Subcutaneous abdominal adipose tissue (tissue), 5 donors: ENCODE measurements at regions not wholly inside any gene's neighbourhood (a gene's known extent, or its start where the extent isn't known, plus 50 kb on each side); places are given as distances from the start of the nearest gene placed in this dataset.
"Not testable (repeated sequence)": the region's sequence is repeated elsewhere in the genome, so short reads cannot be mapped to it uniquely, and the experiment has no call there.

Experiments used
- H3K27ac ChIP-seq: one replicate; pipeline ENCODE4 v1.7.0; 2013; ENCODE audit warnings: low read depth, mild to moderate bottlenecking, inconsistent platforms, low read length, moderate library complexity
- H3K27me3 ChIP-seq, 5 donors: one replicate each; pipeline ENCODE4 v1.7.0; 2013; ENCODE audit warnings: low read length in 5 of 5, inconsistent platforms in 1 of 5; ENCODE audit not compliant: control insufficient read depth in 5 of 5, insufficient read depth in 4 of 5
- H3K36me3 ChIP-seq, 5 donors: one replicate each; pipeline ENCODE4 v1.7.0; 2013; ENCODE audit warnings: low read length in 5 of 5; ENCODE audit not compliant: control insufficient read depth in 5 of 5, insufficient read depth in 5 of 5
- H3K4me1 ChIP-seq, 5 donors: one replicate each; pipeline ENCODE4 v1.7.0; 2013; ENCODE audit warnings: low read length in 5 of 5, mild to moderate bottlenecking in 3 of 5, moderate library complexity in 1 of 5; ENCODE audit not compliant: control insufficient read depth in 5 of 5, insufficient read depth in 5 of 5
- H3K4me3 ChIP-seq, 5 donors: one replicate each; pipeline ENCODE4 v1.7.0; 2013; ENCODE audit warnings: low read length in 5 of 5, low read depth in 1 of 5
- H3K9ac ChIP-seq, 5 donors: one replicate each; pipeline ENCODE4 v1.7.0; 2013; ENCODE audit warnings: low read length in 5 of 5, mild to moderate bottlenecking in 4 of 5, moderate library complexity in 3 of 5
- H3K9me3 ChIP-seq, 5 donors: one replicate each; pipeline ENCODE4 v1.7.0; 2013; ENCODE audit warnings: low read length in 5 of 5; ENCODE audit not compliant: control insufficient read depth in 5 of 5
- donor health status: healthy.
- donor health status: healthy.
- donor health status: healthy.
- donor health status: healthy.
- donor health status: healthy.

DNA sequence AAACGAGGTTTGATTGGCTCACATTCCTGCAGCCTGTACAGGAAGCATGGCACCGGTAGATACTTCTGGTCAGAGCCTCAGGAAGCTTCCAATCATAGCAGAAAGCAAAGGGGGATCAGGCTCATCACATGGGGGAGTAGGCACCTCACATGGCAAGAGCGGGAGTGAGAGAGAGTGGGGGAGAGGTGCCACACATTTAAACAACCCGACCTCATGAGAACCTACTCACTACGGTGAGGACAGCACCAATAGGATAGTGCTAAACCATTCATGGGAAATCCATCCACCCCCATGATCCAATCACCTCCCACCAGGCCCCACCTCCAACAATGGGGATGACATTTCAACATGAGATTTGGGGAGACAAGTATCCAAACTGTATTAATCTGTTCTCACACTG, 105.8 kb downstream of the SOCS6 start:
- Histone ChIP-seq H3K4me3 (no peak overlapping the region), H3K36me3 (no peaks in the 10 kb centered on the region), H3K9ac (no peak overlapping the region), H3K4me1 (no peaks in the 10 kb centered on the region), H3K9me3 (no peaks in the 10 kb centered on the region), H3K27ac (no peak overlapping the region), H3K27me3 (no peaks in the 10 kb centered on the region)

DNA sequence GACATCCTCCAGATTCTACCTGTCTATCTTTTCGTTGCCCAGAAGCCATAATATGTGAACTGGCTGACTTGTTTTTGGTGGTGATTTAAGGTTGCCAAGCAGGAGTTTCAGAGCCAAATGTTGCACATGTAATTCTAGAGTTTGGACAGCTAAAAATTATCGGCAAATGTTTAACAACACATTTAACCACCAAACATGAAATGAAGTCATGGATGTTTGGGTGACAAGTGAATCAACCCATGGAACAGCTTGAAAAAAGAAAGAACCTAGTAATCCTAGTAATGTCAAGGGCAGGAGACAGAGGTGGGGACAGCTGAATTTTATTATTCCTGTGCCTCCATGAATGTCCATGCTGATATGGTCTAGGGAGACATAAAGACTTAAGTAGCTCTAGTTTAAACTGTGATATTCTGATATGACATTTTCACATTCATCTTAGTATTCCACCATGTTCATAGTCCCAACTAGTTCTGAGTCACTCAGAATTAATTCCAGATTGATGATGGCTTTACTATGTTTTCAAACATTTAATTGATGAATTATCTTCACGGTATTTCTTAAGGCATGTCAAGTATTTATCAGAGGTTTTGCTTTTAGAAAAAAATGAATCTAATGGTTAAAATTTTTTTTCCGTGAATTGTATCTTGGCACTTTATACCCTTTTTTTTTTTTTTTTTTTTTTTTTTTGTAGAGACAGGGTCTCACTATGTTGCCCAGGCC, 101.7 kb downstream of the SOCS6 start:
- H3K4me3 ChIP-seq = no peak overlapping the region

DNA sequence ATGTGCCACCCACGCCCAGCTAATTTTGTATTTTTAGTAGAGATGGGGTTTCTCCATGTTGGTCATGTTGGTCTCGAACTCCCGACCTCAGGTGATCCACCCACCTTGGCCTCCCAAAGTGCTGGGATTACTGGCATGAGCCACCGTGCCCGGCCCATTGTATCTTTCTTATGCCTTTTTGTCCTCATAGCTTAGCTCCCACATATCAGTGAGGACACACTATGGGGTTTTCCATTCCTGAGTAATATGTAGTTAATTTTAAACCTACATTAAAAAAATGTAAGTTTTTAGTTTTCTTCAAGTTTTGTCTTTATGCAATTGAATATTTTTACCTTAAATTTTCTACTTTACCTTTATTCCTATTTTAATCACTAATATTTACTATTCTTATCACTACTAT, 100.2 kb downstream of the SOCS6 start:
- H3K36me3 ChIP-seq, H3K9ac ChIP-seq, H3K27ac ChIP-seq, H3K27me3 ChIP-seq, H3K9me3 ChIP-seq, H3K4me3 ChIP-seq, H3K4me1 ChIP-seq: not testable (repeated sequence)

More for the DNA sequence above, 101.7 kb downstream of the SOCS6 start:
- Histone ChIP-seq H3K9me3 (no peaks in the 10 kb centered on the region), H3K9ac (no peak overlapping the region), H3K4me1 (peaks cover 0 to 3% (median 0%) of the 10 kb centered on the region in 5 donors), H3K27ac (no peak overlapping the region), H3K27me3 (no peaks in the 10 kb centered on the region), H3K36me3 (no peaks in the 10 kb centered on the region)

DNA sequence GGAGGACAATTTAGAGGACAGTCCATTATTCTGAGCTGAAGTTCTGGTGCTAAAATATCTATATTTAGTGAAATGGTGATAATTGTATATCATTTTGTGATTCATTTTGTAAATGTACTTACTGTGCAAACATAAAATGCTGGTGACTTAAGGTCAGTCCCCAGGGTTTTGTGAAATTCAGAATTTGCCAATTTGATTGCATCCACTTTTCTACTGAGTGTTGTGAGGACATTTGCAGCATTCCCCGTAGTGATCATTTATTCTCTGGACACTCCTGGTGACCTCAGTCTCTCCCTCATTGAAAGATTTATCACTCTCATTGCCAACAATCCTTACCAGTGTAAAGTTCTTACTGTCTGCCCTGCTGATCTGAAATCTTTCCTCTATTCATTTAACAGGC, 98.2 kb downstream of the SOCS6 start:
- Histone ChIP-seq H3K27me3 (no peaks in the 10 kb centered on the region), H3K36me3 (no peaks in the 10 kb centered on the region), H3K4me1 (peaks cover 0 to 3% (median 0%) of the 10 kb centered on the region in 5 donors), H3K27ac (no peak overlapping the region), H3K9me3 (no peaks in the 10 kb centered on the region), H3K4me3 (no peak overlapping the region), H3K9ac (no peak overlapping the region)

DNA sequence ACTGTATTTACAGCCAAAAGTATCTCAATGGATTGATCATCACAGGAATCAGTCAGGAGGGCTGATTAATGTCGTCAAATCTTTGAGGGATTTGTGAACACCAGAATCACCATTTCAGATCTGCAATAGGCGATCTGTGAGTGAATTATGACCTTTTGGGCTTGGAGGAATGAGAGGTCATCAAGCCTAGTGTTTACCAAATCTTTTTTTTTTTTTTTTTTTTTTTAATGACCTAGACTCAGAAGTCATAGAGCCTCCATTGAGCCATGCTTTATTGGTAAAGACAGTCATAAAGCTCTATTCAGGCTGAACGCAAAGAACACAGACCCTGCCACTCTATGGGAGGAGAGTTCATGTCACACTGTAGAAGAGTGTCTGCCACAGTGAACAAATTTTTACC, 97.7 kb downstream of the SOCS6 start:
- H3K9me3 ChIP-seq = no peaks in the 10 kb centered on the region
- H3K36me3 ChIP-seq = no peaks in the 10 kb centered on the region
- H3K4me3 ChIP-seq = no peak overlapping the region
- H3K27me3 ChIP-seq = no peaks in the 10 kb centered on the region
- H3K4me1 ChIP-seq = peaks cover 0 to 3% (median 0%) of the 10 kb centered on the region in 5 donors
- no peak overlapping the region for H3K9ac ChIP-seq
- H3K27ac ChIP-seq = no peak overlapping the region

DNA sequence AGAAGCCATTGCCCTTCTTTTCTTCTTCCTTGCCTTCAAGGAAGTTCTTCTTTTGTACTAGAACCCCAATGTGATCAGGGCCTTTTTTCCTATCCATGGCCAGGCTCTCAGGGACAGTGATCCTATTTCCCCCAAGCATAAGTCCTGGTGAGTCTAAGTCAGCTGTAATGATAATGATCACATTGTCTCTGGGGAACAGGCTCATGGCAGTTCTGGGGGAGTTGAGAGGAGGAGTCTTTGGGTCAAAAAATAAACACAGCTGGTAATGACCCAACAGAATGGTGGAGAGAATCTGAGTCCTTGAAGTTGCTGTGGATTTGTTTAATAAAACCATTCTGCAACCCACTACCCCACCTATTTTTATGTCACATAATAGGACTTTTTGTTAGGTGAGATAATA, 96.6 kb downstream of the SOCS6 start:
- Histone ChIP-seq H3K27me3 (no peaks in the 10 kb centered on the region), H3K36me3 (no peaks in the 10 kb centered on the region), H3K4me3 (no peak overlapping the region), H3K9me3 (no peaks in the 10 kb centered on the region), H3K4me1 (peaks cover 0 to 3% (median 0%) of the 10 kb centered on the region in 5 donors), H3K27ac (no peak overlapping the region), H3K9ac (no peak overlapping the region)

DNA sequence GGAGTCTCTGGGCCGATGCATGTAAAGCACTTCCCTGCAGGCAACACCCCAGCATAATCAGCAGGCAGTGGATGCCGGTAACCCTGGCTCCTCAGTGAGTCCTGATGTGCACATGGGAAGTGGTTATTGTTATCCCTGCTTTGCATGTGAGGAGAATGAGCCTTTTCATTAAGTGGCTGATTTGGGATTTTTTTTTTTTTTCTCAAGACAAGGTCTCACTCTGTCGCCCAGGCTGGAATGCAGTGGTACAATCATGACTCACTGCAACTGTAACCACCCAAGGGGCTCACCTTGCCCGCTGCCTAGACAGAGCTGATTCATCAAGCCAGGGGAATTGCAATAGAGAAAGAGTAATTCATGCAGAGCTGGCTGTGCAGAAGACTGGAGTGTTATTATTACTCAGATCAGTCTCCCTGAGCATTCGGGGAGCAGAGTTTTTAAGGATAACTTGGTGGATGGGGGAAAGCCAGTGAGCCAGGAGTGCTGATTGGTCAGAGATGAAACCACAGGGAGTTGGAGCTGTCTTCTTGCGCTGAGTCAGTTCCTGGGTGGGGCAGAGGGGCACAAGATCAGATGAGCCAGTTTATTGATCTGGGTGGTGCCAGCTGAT, 95.4 kb downstream of the SOCS6 start:
- H3K36me3 ChIP-seq = no peaks in the 10 kb centered on the region
- H3K27ac ChIP-seq = no peak overlapping the region
- peaks cover 0 to 3% (median 0%) of the 10 kb centered on the region in 5 donors for H3K4me1 ChIP-seq
- no peak overlapping the region for H3K9ac ChIP-seq
- H3K4me3 ChIP-seq = no peak overlapping the region
- no peaks in the 10 kb centered on the region for H3K27me3 ChIP-seq
- no peaks in the 10 kb centered on the region for H3K9me3 ChIP-seq

DNA sequence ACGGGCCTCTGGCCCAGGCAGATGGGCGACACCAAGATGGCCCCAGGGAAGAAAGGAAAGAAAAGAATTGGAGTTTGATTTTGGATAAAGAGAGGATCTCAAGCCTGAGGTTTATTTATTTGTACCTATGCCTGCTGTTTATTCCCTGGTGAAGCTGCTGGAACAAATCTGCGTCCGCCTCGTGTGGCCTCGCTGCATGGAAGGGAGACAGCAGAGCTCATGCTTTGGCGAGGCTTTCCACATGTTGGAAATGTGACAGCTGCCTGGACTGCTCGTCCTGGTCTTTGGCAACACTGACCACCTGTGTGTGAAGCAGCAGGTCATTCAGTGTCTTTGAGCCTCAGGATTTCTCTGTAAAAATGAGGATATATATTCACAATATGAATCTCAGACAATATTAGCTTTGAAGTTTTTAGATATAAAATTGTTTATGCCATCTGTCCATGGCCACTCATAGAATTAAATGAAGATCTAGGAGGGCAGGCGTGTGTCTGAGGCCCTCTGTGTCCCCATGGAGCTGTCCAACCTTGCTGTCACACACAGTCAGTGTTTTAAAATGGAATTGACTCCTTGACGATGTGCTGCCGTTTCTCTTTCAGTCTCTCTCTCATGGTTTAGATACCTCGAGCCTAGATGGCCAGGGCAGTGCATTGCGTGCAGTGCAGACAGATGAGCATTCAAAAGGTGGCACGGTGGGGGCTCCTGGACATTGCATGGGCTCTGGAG, 94.3 kb downstream of the SOCS6 start:
- Histone ChIP-seq H3K4me1 (peaks cover 0 to 3% (median 0%) of the 10 kb centered on the region in 5 donors), H3K27ac (no peak overlapping the region)

DNA sequence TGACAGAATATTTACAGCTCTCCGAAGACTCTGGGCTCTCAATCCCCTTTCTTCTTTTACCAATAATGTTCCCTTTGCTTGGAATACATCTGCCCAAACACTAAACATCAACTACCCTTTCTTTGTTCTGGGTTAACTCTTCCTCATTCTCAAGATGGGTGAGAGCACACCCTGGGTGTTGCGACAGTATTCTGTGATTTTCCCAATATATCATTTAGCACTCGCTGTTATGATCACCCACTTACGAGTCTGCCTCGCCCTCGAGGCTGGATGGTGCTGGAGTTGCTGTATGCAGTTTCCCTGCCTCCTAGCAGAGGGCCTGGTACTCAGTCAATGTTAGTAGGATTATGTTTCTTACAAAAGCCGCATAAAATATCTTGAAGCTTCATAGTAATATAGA, 93.2 kb downstream of the SOCS6 start:
- no peak overlapping the region for H3K4me3 ChIP-seq
- no peaks in the 10 kb centered on the region for H3K36me3 ChIP-seq
- no peak overlapping the region for H3K27ac ChIP-seq
- no peaks in the 10 kb centered on the region for H3K27me3 ChIP-seq
- H3K9me3 ChIP-seq = no peaks in the 10 kb centered on the region
- H3K9ac ChIP-seq = no peak overlapping the region
- H3K4me1 ChIP-seq = peaks cover 0 to 8% (median 0%) of the 10 kb centered on the region in 5 donors

More for the DNA sequence above, 94.3 kb downstream of the SOCS6 start:
- Histone ChIP-seq H3K9me3 (no peaks in the 10 kb centered on the region), H3K27me3 (no peaks in the 10 kb centered on the region), H3K9ac (no peak overlapping the region), H3K36me3 (no peaks in the 10 kb centered on the region), H3K4me3 (no peak overlapping the region)
